Karpas-422 (cell line): ENCODE measurements at regions not wholly inside any gene's neighbourhood (a gene's known extent, or its start where the extent isn't known, plus 50 kb on each side); places are given as distances from the start of the nearest gene placed in this dataset.

Experiments used
- DNase-seq: peaks from one replicate; pipeline ENCODE4 v3.0.0-alpha.2; 2015
- H2AFZ ChIP-seq: fragments of 200-600 bp; sonication (generic); 2 replicates; pipeline ENCODE4 v1.6.1; 2014; ENCODE audit warnings: antibody characterized with exemption, low read length, mixed read lengths
- H3K27ac ChIP-seq: fragments of 200-600 bp; sonication (generic); 2 replicates; pipeline ENCODE4 v1.5.1; 2014; ENCODE audit warnings: mild to moderate bottlenecking, low read length, moderate library complexity
- H3K27me3 ChIP-seq: fragments of 200-600 bp; sonication (generic); 2 replicates; pipeline ENCODE4 v1.6.1; 2014; ENCODE audit warnings: low read length, mixed read lengths
- H3K36me3 ChIP-seq: fragments of 200-600 bp; sonication (generic); 2 replicates; pipeline ENCODE4 v1.6.1; 2014; ENCODE audit warnings: low read length, mixed read lengths; ENCODE audit not compliant: insufficient read depth
- H3K4me1 ChIP-seq: fragments of 200-600 bp; sonication (generic); 2 replicates; pipeline ENCODE4 v1.6.1; 2014; ENCODE audit warnings: mild to moderate bottlenecking, low read length, mixed read lengths
- H3K4me2 ChIP-seq: fragments of 200-600 bp; sonication (generic); 2 replicates; pipeline ENCODE4 v1.6.1; 2014; ENCODE audit warnings: low read length, low read depth, mild to moderate bottlenecking; ENCODE audit not compliant: poor library complexity, severe bottlenecking
- H3K4me3 ChIP-seq: fragments of 200-600 bp; sonication (generic); 2 replicates; pipeline ENCODE4 v1.5.1; 2014; ENCODE audit warnings: mild to moderate bottlenecking, antibody characterized with exemption, low read length, mixed read lengths
- H3K79me2 ChIP-seq: fragments of 200-600 bp; sonication (generic); 2 replicates; pipeline ENCODE4 v1.6.1; 2014; ENCODE audit warnings: mild to moderate bottlenecking, low read length, mixed read lengths
- H3K9ac ChIP-seq: fragments of 200-600 bp; sonication (generic); 2 replicates; pipeline ENCODE4 v1.6.0; 2014; ENCODE audit warnings: low read length
- H3K9me2 ChIP-seq: fragments of 200-600 bp; sonication (generic), shearing (Covaris generic); replicated peaks from 2 replicates; pipeline ENCODE4 v1.6.0; 2014; ENCODE audit warnings: mild to moderate bottlenecking, low read length, moderate library complexity; ENCODE audit not compliant: insufficient read depth
- H3K9me3 ChIP-seq: fragments of 300-700, 200-600 bp; sonication (generic); 2 replicates; pipeline ENCODE4 v1.6.1; 2014; ENCODE audit warnings: low read length, mixed read lengths
- H4K20me1 ChIP-seq: fragments of 200-600 bp; sonication (generic); 2 replicates; pipeline ENCODE4 v1.6.1; 2014; ENCODE audit warnings: mild to moderate bottlenecking, antibody characterized with exemption, low read length, low read depth; ENCODE audit not compliant: insufficient read depth

- Histone ChIP-seq H3K9me3 (no peaks in the 10 kb centered on the region), H3K4me2 (no peak overlapping the region), H3K27ac (no peak overlapping the region), H3K4me1 (peaks cover 20% of the 10 kb centered on the region), H3K27me3 (no peaks in the 10 kb centered on the region), H3K4me3 (no peak overlapping the region), H3K36me3 (no peaks in the 10 kb centered on the region; the same call in 1 of the 2 replicates), H3K79me2 (no peaks in the 10 kb centered on the region), H3K9me2 (no peaks in the 10 kb centered on the region), H2AFZ (no peak overlapping the region), H3K9ac (no peak overlapping the region), H4K20me1 (no peaks in the 10 kb centered on the region)
- DNase-seq, result no peak
These were observed 198.4 kb downstream of the GALC start for GRCh38 chr14:87794561-87794960.

- peaks cover 4% of the 10 kb centered on the region for H3K9me3 ChIP-seq
- no peaks in the 10 kb centered on the region for H4K20me1 ChIP-seq
- no peaks in the 10 kb centered on the region; the same call in 1 of the 2 replicates for H3K36me3 ChIP-seq
- no peak for DNase-seq
- H3K79me2 ChIP-seq, result no peaks in the 10 kb centered on the region
- H3K4me1 ChIP-seq, result peaks cover 10% of the 10 kb centered on the region
- H3K4me3 ChIP-seq, result no peak overlapping the region
- no peaks in the 10 kb centered on the region for H3K27me3 ChIP-seq
- H3K9ac ChIP-seq, result no peak overlapping the region
- no peak overlapping the region for H3K27ac ChIP-seq
- no peaks in the 10 kb centered on the region for H3K9me2 ChIP-seq
- H3K4me2 ChIP-seq, result no peak overlapping the region
- H2AFZ ChIP-seq, result no peak overlapping the region
These were observed 207.1 kb downstream of the GALC start for GRCh38 chr14:87785897-87786296.

GRCh38 chr14:87784386-87784785 is 208.6 kb downstream of the GALC start:
- H3K27ac ChIP-seq, result no peak overlapping the region
- peaks cover 10% of the 10 kb centered on the region for H3K4me1 ChIP-seq
- no peaks in the 10 kb centered on the region for H3K79me2 ChIP-seq
- H3K9me3 ChIP-seq, result peaks cover 4% of the 10 kb centered on the region
- no peak overlapping the region for H3K4me2 ChIP-seq
- no peaks in the 10 kb centered on the region for H3K27me3 ChIP-seq
- no peak for DNase-seq
- H3K9ac ChIP-seq, result no peak overlapping the region
- no peak overlapping the region for H3K4me3 ChIP-seq
- no peaks in the 10 kb centered on the region for H3K36me3 ChIP-seq
- no peaks in the 10 kb centered on the region for H3K9me2 ChIP-seq
- no peak overlapping the region for H2AFZ ChIP-seq
- H4K20me1 ChIP-seq, result no peaks in the 10 kb centered on the region

GRCh38 chr14:87783071-87783470 is 209.9 kb downstream of the GALC start:
- Histone ChIP-seq H3K9ac (no peak overlapping the region), H4K20me1 (no peaks in the 10 kb centered on the region), H3K4me1 (peaks cover 10% of the 10 kb centered on the region), H3K9me2 (no peaks in the 10 kb centered on the region), H3K36me3 (no peaks in the 10 kb centered on the region), H3K4me2 (no peak overlapping the region), H3K79me2 (no peaks in the 10 kb centered on the region), H3K27me3 (no peaks in the 10 kb centered on the region), H3K9me3 (peaks cover 4% of the 10 kb centered on the region), H3K4me3 (no peak overlapping the region), H2AFZ (no peak overlapping the region), H3K27ac (no peak overlapping the region)
- no peak for DNase-seq

GRCh38 chr14:87772854-87773253 is 220.1 kb downstream of the GALC start:
- Histone ChIP-seq H4K20me1 (no peaks in the 10 kb centered on the region), H3K4me1 (no peaks in the 10 kb centered on the region), H3K79me2 (no peaks in the 10 kb centered on the region), H3K27ac (no peak overlapping the region), H3K27me3 (peaks cover 4% of the 10 kb centered on the region; the same call in 1 of the 2 replicates), H3K9ac (no peak overlapping the region), H2AFZ (no peak overlapping the region), H3K4me3 (no peak overlapping the region), H3K9me2 (no peaks in the 10 kb centered on the region), H3K36me3 (peaks cover 8% of the 10 kb centered on the region; the same call in 1 of the 2 replicates), H3K9me3 (peaks cover 11% of the 10 kb centered on the region; the same call in 1 of the 2 replicates), H3K4me2 (no peak overlapping the region)
- DNase-seq, result no peak

GRCh38 chr14:87767567-87767901 is 225.4 kb downstream of the GALC start:
- H3K9ac ChIP-seq, result no peak overlapping the region
- H3K4me3 ChIP-seq, result no peak overlapping the region
- peaks cover 4% of the 10 kb centered on the region; the same call in 1 of the 2 replicates for H3K27me3 ChIP-seq
- H4K20me1 ChIP-seq, result no peaks in the 10 kb centered on the region
- H3K9me2 ChIP-seq, result no peaks in the 10 kb centered on the region
- peaks cover 17% of the 10 kb centered on the region; the same call in 1 of the 2 replicates for H3K36me3 ChIP-seq
- H2AFZ ChIP-seq, result no peak overlapping the region
- H3K27ac ChIP-seq, result no peak overlapping the region
- H3K9me3 ChIP-seq, result peaks cover 11% of the 10 kb centered on the region; the same call in 1 of the 2 replicates
- DNase-seq, result no peak
- no peak overlapping the region for H3K4me2 ChIP-seq
- H3K79me2 ChIP-seq, result no peaks in the 10 kb centered on the region
- peaks cover 9% of the 10 kb centered on the region for H3K4me1 ChIP-seq

GRCh38 chr14:87758876-87759275 is 234.1 kb downstream of the GALC start:
- no peak overlapping the region for H3K4me2 ChIP-seq
- H3K36me3 ChIP-seq, result peaks cover 18% of the 10 kb centered on the region; the same call in 1 of the 2 replicates
- no peak overlapping the region for H3K9ac ChIP-seq
- no peak overlapping the region for H2AFZ ChIP-seq
- no peak overlapping the region for H3K27ac ChIP-seq
- no peaks in the 10 kb centered on the region for H3K9me2 ChIP-seq
- no peaks in the 10 kb centered on the region for H3K79me2 ChIP-seq
- H3K27me3 ChIP-seq, result no peaks in the 10 kb centered on the region
- DNase-seq, result no peak
- peaks cover 10% of the 10 kb centered on the region; the same call in 1 of the 2 replicates for H3K4me1 ChIP-seq
- peaks cover 5% of the 10 kb centered on the region; the same call in 1 of the 2 replicates for H3K9me3 ChIP-seq
- no peaks in the 10 kb centered on the region for H4K20me1 ChIP-seq
- no peak overlapping the region for H3K4me3 ChIP-seq

- Histone ChIP-seq H2AFZ (no peak overlapping the region), H3K36me3 (peaks cover 5% of the 10 kb centered on the region; the same call in 1 of the 2 replicates), H3K79me2 (no peaks in the 10 kb centered on the region), H3K27ac (no peak overlapping the region), H3K4me3 (no peak overlapping the region), H3K9ac (no peak overlapping the region), H4K20me1 (no peaks in the 10 kb centered on the region), H3K4me1 (peaks cover 10% of the 10 kb centered on the region; the same call in 1 of the 2 replicates), H3K27me3 (no peaks in the 10 kb centered on the region), H3K9me2 (no peaks in the 10 kb centered on the region), H3K4me2 (no peak overlapping the region), H3K9me3 (peaks cover 5% of the 10 kb centered on the region; the same call in 1 of the 2 replicates)
- DNase-seq, result no peak
These were observed 236.3 kb downstream of the GALC start for GRCh38 chr14:87756661-87757060.
